T-cell (primary cell): ENCODE measurements at regions not wholly inside any gene's neighbourhood (a gene's known extent, or its start where the extent isn't known, plus 50 kb on each side); places are given as distances from the start of the nearest gene placed in this dataset.

ENCODE experiments used
- ATAC-seq, 4 experiments: fragments of 200-7000 bp in 3 of 4; fragments of 150-1000 bp in 1 of 4; cut with Tn5 transposase; replicated peaks in 1 of 4; 1 replicate in 3 of 4; 2 replicates in 1 of 4; pipeline ENCODE4 v1.10.0; 2021; ENCODE audit warnings: moderate library complexity in 3 of 4, mild to moderate bottlenecking in 2 of 4, moderate number of reproducible peaks in 1 of 4
- CTCF ChIA-PET, 2 donors: fragments of 300-600 bp; sonication (Branson Sonifier 250); formaldehyde crosslinking; loops; one replicate each; lab custom pipeline; 2022; ENCODE audit warnings: antibody characterized with exemption in 2 of 2; lab: Charles Lee
- POLR2A ChIA-PET, 2 donors: fragments of 300-600 bp; sonication (Branson Sonifier 250); formaldehyde crosslinking; loops; one replicate each; lab custom pipeline; 2022; ENCODE audit warnings: antibody characterized with exemption in 2 of 2; lab: Charles Lee
- DNase-seq, 35 experiments: peaks; one replicate each; pipeline versions ENCODE4 v3.0.0 to v3.0.0-alpha.2; 2013 to 2023
- H3K27ac ChIP-seq: one replicate; pipeline ENCODE4 v1.5.1; 2013; ENCODE audit warnings: low read length
- H3K27me3 ChIP-seq, 2 experiments: replicated peaks in 1 of 2; 1 replicate in 1 of 2; 2 replicates in 1 of 2; pipeline versions ENCODE4 v1.6.1 to v1.7.0; 2013; ENCODE audit warnings: low read length in 1 of 2, mixed read lengths in 1 of 2; ENCODE audit not compliant: control insufficient read depth in 2 of 2, insufficient read depth in 2 of 2; ENCODE audit errors: extremely low read depth in 1 of 2
- H3K36me3 ChIP-seq, 2 donors: 1 replicate in 1 of 2; 2 replicates in 1 of 2; pipeline versions ENCODE4 v1.6.1 to v1.7.0; 2013; ENCODE audit warnings: low read length in 1 of 2; ENCODE audit not compliant: control insufficient read depth in 2 of 2, insufficient read depth in 1 of 2; ENCODE audit errors: extremely low read depth in 1 of 2
- H3K4me1 ChIP-seq, 2 experiments: 1 replicate in 1 of 2; 2 replicates in 1 of 2; pipeline versions ENCODE4 v1.6.1 to v1.7.0; 2013; ENCODE audit warnings: low read length in 2 of 2, mixed read lengths in 1 of 2; ENCODE audit not compliant: insufficient read depth in 2 of 2, control insufficient read depth in 1 of 2; ENCODE audit errors: extremely low read depth in 1 of 2
- H3K4me3 ChIP-seq, 2 donors: 1 replicate in 1 of 2; 2 replicates in 1 of 2; pipeline versions ENCODE4 v1.5.1 to v1.7.0; 2013; ENCODE audit warnings: mild to moderate bottlenecking in 2 of 2, low read length in 1 of 2, moderate library complexity in 1 of 2; ENCODE audit not compliant: control insufficient read depth in 1 of 2; ENCODE audit errors: extremely low read depth in 1 of 2
- H3K9me3 ChIP-seq: 2 replicates; pipeline ENCODE4 v1.7.0; 2013
- H3K27ac Mint-ChIP-seq, 2 donors: one replicate each; pipeline ENCODE4 v1.8.0; 2020 to 2021; ENCODE audit warnings: mild to moderate bottlenecking in 2 of 2, mixed read lengths in 2 of 2
- H3K27me3 Mint-ChIP-seq, 2 donors: one replicate each; pipeline ENCODE4 v1.8.0; 2021 to 2022; ENCODE audit warnings: mixed read lengths in 2 of 2
- H3K36me3 Mint-ChIP-seq: one replicate; pipeline ENCODE4 v1.8.0; 2021; ENCODE audit warnings: mixed read lengths
- H3K4me1 Mint-ChIP-seq, 3 donors: one replicate each; pipeline ENCODE4 v1.8.0; 2020 to 2022; ENCODE audit warnings: mixed read lengths in 3 of 3, mild to moderate bottlenecking in 1 of 3
- H3K4me3 Mint-ChIP-seq, 3 donors: one replicate each; pipeline ENCODE4 v1.8.0; 2020 to 2022; ENCODE audit warnings: mild to moderate bottlenecking in 3 of 3, mixed read lengths in 3 of 3, moderate library complexity in 3 of 3
- H3K9me3 Mint-ChIP-seq, 3 donors: one replicate each; pipeline ENCODE4 v1.8.0; 2020 to 2022; ENCODE audit warnings: mixed read lengths in 3 of 3
- WGBS: methylation state at CpG from one replicate; pipeline ENCODE4 v1.1.5; 2013; ENCODE audit warnings: missing lambda C conversion rate; ENCODE audit not compliant: insufficient coverage; 5-methylcytosine and 5-hydroxymethylcytosine counted together

GRCh38 chr11:112522536-112522935 is 261.9 kb upstream of the PLET1 start:
- H3K4me1 Mint-ChIP-seq = peaks cover 2 to 21% (median 9%) of the 10 kb centered on the region in 3 donors

GRCh38 chr11:112523031-112523430 is 262.4 kb upstream of the PLET1 start:
- 0% methylated on average over 1 of the region's 1 CpG for WGBS
- Mint-ChIP-seq H3K4me1 (peaks cover 2 to 21% (median 9%) of the 10 kb centered on the region in 3 donors), H3K27me3 (peaks cover 8 to 11% of the 10 kb centered on the region in 2 donors), H3K36me3 (no peaks in the 10 kb centered on the region), H3K4me3 (no peak overlapping the region), H3K27ac (peak overlapping the region in 1 of 2 donors; percentile 5), H3K9me3 (no peaks in the 10 kb centered on the region)
- POLR2A ChIA-PET = no interaction called here
- H3K4me1 ChIP-seq = no peaks in the 10 kb centered on the region
- no peaks in the 10 kb centered on the region for H3K36me3 ChIP-seq
- no peaks in the 10 kb centered on the region for H3K9me3 ChIP-seq
- peaks cover 0 to 8% of the 10 kb centered on the region in 2 experiments for H3K27me3 ChIP-seq
- no peak for ATAC-seq
- CTCF ChIA-PET = interaction anchor here in 1 of 2 donors (0.8 kb wide), 1 partner anchor 403 kb away, joined by 4 read pairs; no protein-coding TSS in a partner anchor
- no peak overlapping the region for H3K4me3 ChIP-seq
- no peak overlapping the region for H3K27ac ChIP-seq
- DNase-seq = no peak

More at GRCh38 chr11:112522536-112522935, 261.9 kb upstream of the PLET1 start:
- CTCF ChIA-PET = interaction anchor here (0.6 kb wide), 3 partner anchors 9 to 83 kb away, joined by 3 to 5 read pairs (median 4); no protein-coding TSS in a partner anchor
- no CpG with 5 or more reads among the region's 1 CpG for WGBS
- no peaks in the 10 kb centered on the region for H3K36me3 ChIP-seq
- H3K4me1 ChIP-seq = no peaks in the 10 kb centered on the region
- peaks cover 6 to 11% of the 10 kb centered on the region in 2 donors for H3K27me3 Mint-ChIP-seq
- H3K9me3 Mint-ChIP-seq = no peaks in the 10 kb centered on the region
- no peak overlapping the region for H3K27ac ChIP-seq
- no peaks in the 10 kb centered on the region for H3K36me3 Mint-ChIP-seq
- H3K4me3 ChIP-seq = no peak overlapping the region
- H3K27ac Mint-ChIP-seq = peak overlapping the region in 1 of 2 donors; percentile 5
- POLR2A ChIA-PET = interaction anchor here in 1 of 2 donors (0.6 kb wide), 1 partner anchor 9 kb away, joined by 5 read pairs; no protein-coding TSS in a partner anchor
- DNase-seq (no peak), ATAC-seq (no peak)
- H3K9me3 ChIP-seq = no peaks in the 10 kb centered on the region
- H3K4me3 Mint-ChIP-seq = no peak overlapping the region
- peaks cover 0 to 8% of the 10 kb centered on the region in 2 experiments for H3K27me3 ChIP-seq

GRCh38 chr11:112523477-112523876 is 262.8 kb upstream of the PLET1 start:
- ATAC-seq (no peak), DNase-seq (no peak)
- H3K4me1 Mint-ChIP-seq = peaks cover 0 to 17% (median 9%) of the 10 kb centered on the region in 3 donors
- no peak overlapping the region for H3K27ac ChIP-seq
- no peak overlapping the region for H3K27ac Mint-ChIP-seq
- H3K36me3 Mint-ChIP-seq = no peaks in the 10 kb centered on the region
- no peaks in the 10 kb centered on the region for H3K4me1 ChIP-seq
- WGBS = 67% methylated on average over 4 of the region's 4 CpGs
- H3K4me3 ChIP-seq = no peak overlapping the region
- H3K9me3 Mint-ChIP-seq = no peaks in the 10 kb centered on the region
- ChIA-PET POLR2A (no interaction called here), CTCF (interaction anchor here in 1 of 2 donors (0.8 kb wide), 1 partner anchor 404 kb away, joined by 4 read pairs; no protein-coding TSS in a partner anchor)
- H3K27me3 Mint-ChIP-seq = peaks cover 8 to 11% of the 10 kb centered on the region in 2 donors
- H3K27me3 ChIP-seq = peaks cover 0 to 8% of the 10 kb centered on the region in 2 experiments
- no peaks in the 10 kb centered on the region for H3K36me3 ChIP-seq
- no peak overlapping the region for H3K4me3 Mint-ChIP-seq
- no peaks in the 10 kb centered on the region for H3K9me3 ChIP-seq

- Histone ChIP-seq H3K36me3 (no peaks in the 10 kb centered on the region), H3K4me3 (no peak overlapping the region), H3K27ac (no peak overlapping the region), H3K9me3 (no peaks in the 10 kb centered on the region), H3K27me3 (peaks cover 0 to 8% of the 10 kb centered on the region in 2 experiments), H3K4me1 (no peaks in the 10 kb centered on the region)
- Mint-ChIP-seq H3K36me3 (no peaks in the 10 kb centered on the region), H3K27ac (no peak overlapping the region), H3K9me3 (no peaks in the 10 kb centered on the region), H3K4me3 (no peak overlapping the region), H3K27me3 (peaks cover 8 to 14% of the 10 kb centered on the region in 2 donors), H3K4me1 (peaks cover 0 to 14% (median 9%) of the 10 kb centered on the region in 3 donors)
- no peak for DNase-seq
- 52% methylated on average over 2 of the region's 2 CpGs for WGBS
- POLR2A ChIA-PET = no interaction called here
- CTCF ChIA-PET = interaction anchor here in 1 of 2 donors (0.8 kb wide), 1 partner anchor 404 kb away, joined by 4 read pairs; no protein-coding TSS in a partner anchor
- ATAC-seq = no peak
These were observed 263.3 kb upstream of the PLET1 start for GRCh38 chr11:112523951-112524350.

GRCh38 chr11:112524798-112525197 is 264.1 kb upstream of the PLET1 start:
- peaks cover 8 to 10% of the 10 kb centered on the region in 2 donors for H3K27me3 Mint-ChIP-seq
- H3K4me3 Mint-ChIP-seq = no peak overlapping the region
- H3K36me3 ChIP-seq = no peaks in the 10 kb centered on the region
- H3K27ac ChIP-seq = no peak overlapping the region
- H3K4me1 Mint-ChIP-seq = peaks cover 0 to 13% (median 7%) of the 10 kb centered on the region in 3 donors
- H3K27me3 ChIP-seq = peaks cover 0 to 5% of the 10 kb centered on the region in 2 experiments
- H3K4me3 ChIP-seq = no peak overlapping the region
- DNase-seq = no peak
- WGBS = 73% methylated on average over 3 of the region's 4 CpGs
- no peaks in the 10 kb centered on the region for H3K4me1 ChIP-seq
- ChIA-PET CTCF (no interaction called here), POLR2A (no interaction called here)
- no peak for ATAC-seq
- H3K9me3 ChIP-seq = no peaks in the 10 kb centered on the region
- H3K9me3 Mint-ChIP-seq = no peaks in the 10 kb centered on the region
- no peaks in the 10 kb centered on the region for H3K36me3 Mint-ChIP-seq
- H3K27ac Mint-ChIP-seq = no peak overlapping the region

- Histone ChIP-seq H3K4me1 (no peaks in the 10 kb centered on the region), H3K4me3 (no peak overlapping the region), H3K9me3 (no peaks in the 10 kb centered on the region), H3K27ac (no peak overlapping the region), H3K36me3 (no peaks in the 10 kb centered on the region), H3K27me3 (peaks cover 0 to 4% of the 10 kb centered on the region in 2 experiments)
- Mint-ChIP-seq H3K27me3 (peaks cover 8 to 9% of the 10 kb centered on the region in 2 donors), H3K4me3 (no peak overlapping the region), H3K4me1 (peaks cover 0 to 12% (median 4%) of the 10 kb centered on the region in 3 donors), H3K36me3 (no peaks in the 10 kb centered on the region), H3K27ac (no peak overlapping the region), H3K9me3 (no peaks in the 10 kb centered on the region)
- no peak for ATAC-seq
- WGBS = 39% methylated on average over 5 of the region's 5 CpGs
- CTCF ChIA-PET = no interaction called here
- POLR2A ChIA-PET = no interaction called here
- DNase-seq = no peak
These were observed 264.6 kb upstream of the PLET1 start for GRCh38 chr11:112525270-112525669.
